Spleen (tissue), 11 donors: ENCODE measurements at regions not wholly inside any gene's neighbourhood (a gene's known extent, or its start where the extent isn't known, plus 50 kb on each side); places are given as distances from the start of the nearest gene placed in this dataset.
A peak's percentile ranks its signal among the peaks of the same experiment; 100 is the strongest.

Source experiments
- DNase-seq: peaks from one replicate; pipeline ENCODE4 v3.0.0-alpha.2; 2020
- H3K27ac ChIP-seq, 8 donors: fragments of 200-600 bp; sonication (generic) in 7 of 8; 1 replicate in 4 of 8; 2 replicates in 4 of 8; pipeline versions ENCODE4 v1.5.0 to v1.8.0; 2016 to 2021; ENCODE audit warnings: inconsistent platforms in 4 of 8, mild to moderate bottlenecking in 4 of 8, moderate library complexity in 1 of 8
- H3K27me3 ChIP-seq, 7 donors: fragments of 200-600 bp; sonication (generic) in 6 of 7; replicated peaks in 1 of 7; 1 replicate in 4 of 7; 2 replicates in 3 of 7; pipeline versions ENCODE4 v1.5.0 to v1.8.0; 2016 to 2021; ENCODE audit warnings: inconsistent platforms in 3 of 7, mild to moderate bottlenecking in 1 of 7
- H3K36me3 ChIP-seq, 6 donors: fragments of 200-600 bp; sonication (generic) in 5 of 6; 1 replicate in 4 of 6; 2 replicates in 2 of 6; pipeline versions ENCODE4 v1.5.0 to v1.8.0; 2016 to 2021; ENCODE audit warnings: inconsistent platforms in 2 of 6
- H3K4me1 ChIP-seq, 6 donors: fragments of 200-600 bp; sonication (generic) in 5 of 6; 1 replicate in 3 of 6; 2 replicates in 3 of 6; pipeline versions ENCODE4 v1.5.0 to v1.8.0; 2016 to 2021; ENCODE audit warnings: inconsistent platforms in 3 of 6
- H3K4me3 ChIP-seq, 8 donors: fragments of 200-600 bp; sonication (generic) in 7 of 8; 1 replicate in 4 of 8; 2 replicates in 4 of 8; pipeline versions ENCODE4 v1.5.0 to v1.8.0; 2016 to 2021; ENCODE audit warnings: inconsistent platforms in 4 of 8, mild to moderate bottlenecking in 4 of 8, moderate library complexity in 2 of 8
- H3K9me3 ChIP-seq, 8 donors: fragments of 200-600 bp; sonication (generic) in 7 of 8; 1 replicate in 4 of 8; 2 replicates in 4 of 8; pipeline versions ENCODE4 v1.5.0 to v1.8.0; 2016 to 2021; ENCODE audit warnings: inconsistent platforms in 4 of 8
- CTCF ChIP-seq, 11 experiments: fragments of 200-600 bp in 7 of 11; fragments of 450-650 bp in 4 of 11; sonication (generic) in 4 of 11; IDR thresholded peaks in 8 of 11; conservative IDR thresholded peaks in 3 of 11; 1 replicate in 7 of 11; 2 replicates in 4 of 11; pipeline versions ENCODE4 v1.4.0 to v1.8.0; 2016 to 2021; ENCODE audit warnings: antibody characterized with exemption in 11 of 11, inconsistent platforms in 4 of 11, mild to moderate bottlenecking in 1 of 11
- POLR2A ChIP-seq, 3 donors: fragments of 450-650 bp; IDR thresholded peaks; one replicate each; pipeline ENCODE4 v1.5.1; 2017; ENCODE audit warnings: antibody characterized with exemption in 3 of 3, mild to moderate bottlenecking in 1 of 3
- POLR2AphosphoS5 ChIP-seq, 3 donors: sonication (generic); formaldehyde crosslinking; IDR thresholded peaks; one replicate each; pipeline ENCODE4 v1.5.1; 2017; ENCODE audit warnings: antibody characterized with exemption in 3 of 3
- WGBS, 5 donors: extraction: QIAGEN DNeasy Blood & Tissue Kit in 3 of 5; methylation state at CpG; one replicate each; pipeline versions ENCODE4 v1.1.5 to v1.1.7; 2013 to 2018; 5-methylcytosine and 5-hydroxymethylcytosine counted together
- intact Hi-C: fragments of 100-400 bp; cut with DNase I; formaldehyde crosslinking; loops from one replicate; pipeline ENCODE4 v1.15.0; 2023; ENCODE audit warnings: low total_unique reads
- donor health status: healthy with polysubstance abuse.
- donor health status: DM: no; HTN: no; CAD: no; lungs with moderate emphysema.
- donor health status: DM: no; HTN: no; CAD: no.
- donor health status: Bipolar disorder and iron deficiency.
- donor health status: healthy.
- donor health status: DM: no; HTN: no; CAD: no.
- donor health status: DM: yes; HTN: yes; CAD: no.

GRCh38 chr5:115389034-115389798, 92.8 kb upstream of the CCDC112 start:
- no peaks in the 10 kb centered on the region for H3K4me1 ChIP-seq
- no peak overlapping the region for H3K4me3 ChIP-seq
- H3K36me3 ChIP-seq, result no peaks in the 10 kb centered on the region
- 72 to 79% (median 78%) methylated on average over 8 of the region's 8 CpGs for whole genome bisulfite sequencing, 5 donors
- peak; percentile 54 for DNase-seq
- intact Hi-C loops, result no loop called here
- no peaks in the 10 kb centered on the region for H3K27me3 ChIP-seq
- H3K9me3 ChIP-seq, result no peaks in the 10 kb centered on the region
- TF ChIP-seq POLR2A (IDR thresholded peaks at IDR 0.05) (no peak), POLR2AphosphoS5 (IDR thresholded peaks at IDR 0.05) (no peak), CTCF (IDR thresholded peaks at IDR 0.05 in 8 of 11, conservative IDR thresholded peaks at IDR 0.05 in 3 of 11) (no peak)
- H3K27ac ChIP-seq, result no peak overlapping the region

GRCh38 chr5:115388240-115388639, 91.8 kb upstream of the CCDC112 start:
- Histone ChIP-seq H3K4me3 (no peak overlapping the region), H3K27me3 (no peaks in the 10 kb centered on the region), H3K27ac (no peak overlapping the region), H3K4me1 (no peaks in the 10 kb centered on the region), H3K9me3 (no peaks in the 10 kb centered on the region), H3K36me3 (no peaks in the 10 kb centered on the region)
- intact Hi-C loops, result no loop called here
- 85 to 90% (median 87%) methylated on average over 4 of the region's 4 CpGs for WGBS, 5 donors
- DNase-seq, result no peak
- no peak for TF ChIP-seq POLR2AphosphoS5 (IDR thresholded peaks at IDR 0.05)
- no peak for TF ChIP-seq POLR2A (IDR thresholded peaks at IDR 0.05)

GRCh38 chr5:115387816-115388215, 91.4 kb upstream of the CCDC112 start:
- WGBS, 5 donors, result 63 to 97% (median 90%) methylated on average over 2 of the region's 2 CpGs
- Histone ChIP-seq H3K4me1 (no peaks in the 10 kb centered on the region), H3K4me3 (no peak overlapping the region), H3K27ac (no peak overlapping the region), H3K27me3 (no peaks in the 10 kb centered on the region), H3K36me3 (no peaks in the 10 kb centered on the region), H3K9me3 (no peaks in the 10 kb centered on the region)
- DNase-seq, result no peak
- TF ChIP-seq POLR2AphosphoS5 (IDR thresholded peaks at IDR 0.05), result no peak
- TF ChIP-seq POLR2A (IDR thresholded peaks at IDR 0.05), result no peak
- TF ChIP-seq CTCF (IDR thresholded peaks at IDR 0.05 in 8 of 11, conservative IDR thresholded peaks at IDR 0.05 in 3 of 11), result no peak
- intact Hi-C loops, result no loop called here

- no peaks in the 10 kb centered on the region for H3K4me1 ChIP-seq
- H3K36me3 ChIP-seq, result no peaks in the 10 kb centered on the region
- no peaks in the 10 kb centered on the region for H3K9me3 ChIP-seq
- no peak for TF ChIP-seq CTCF (IDR thresholded peaks at IDR 0.05 in 8 of 11, conservative IDR thresholded peaks at IDR 0.05 in 3 of 11)
- TF ChIP-seq POLR2AphosphoS5 (IDR thresholded peaks at IDR 0.05), result no peak
- intact Hi-C loops, result no loop called here
- 91 to 97% (median 92%) methylated on average over 2 of the region's 2 CpGs for WGBS, 5 donors
- no peaks in the 10 kb centered on the region for H3K27me3 ChIP-seq
- DNase-seq, result no peak
- H3K27ac ChIP-seq, result no peak overlapping the region
- H3K4me3 ChIP-seq, result no peak overlapping the region
These were observed 90.2 kb upstream of the CCDC112 start for GRCh38 chr5:115386657-115387056.
